SJSA1 (cell line): ENCODE measurements at regions not wholly inside any gene's neighbourhood (a gene's known extent, or its start where the extent isn't known, plus 50 kb on each side); places are given as distances from the start of the nearest gene placed in this dataset.
"Not testable (repeated sequence)": the region's sequence is repeated elsewhere in the genome, so short reads cannot be mapped to it uniquely, and the experiment has no call there.

Source experiments
- DNase-seq, 2 experiments: peaks; one replicate each; pipeline ENCODE4 v3.0.0-alpha.2; 2015 to 2020; ENCODE audit warnings: low spot score in 2 of 2, low read depth in 1 of 2
- H3K27ac ChIP-seq: fragments of 250-450 bp; sonication (Bioruptor Pico); 2 replicates; pipeline ENCODE4 v1.5.1; 2020; ENCODE audit warnings: mild to moderate bottlenecking, moderate library complexity
- H3K27me3 ChIP-seq: fragments of 250-450 bp; sonication (Bioruptor Pico); replicated peaks from 2 replicates; pipeline ENCODE4 v1.5.1; 2020; ENCODE audit warnings: mild to moderate bottlenecking, moderate library complexity
- H3K36me3 ChIP-seq: fragments of 250-450 bp; sonication (Bioruptor Pico); 2 replicates; pipeline ENCODE4 v1.5.1; 2020; ENCODE audit warnings: mild to moderate bottlenecking
- H3K4me1 ChIP-seq: fragments of 250-450 bp; sonication (Bioruptor Pico); replicated peaks from 2 replicates; pipeline ENCODE4 v1.6.1; 2021; ENCODE audit warnings: mild to moderate bottlenecking
- H3K4me3 ChIP-seq: fragments of 250-450 bp; sonication (Bioruptor Pico); 2 replicates; pipeline ENCODE4 v1.5.1; 2020; ENCODE audit warnings: mild to moderate bottlenecking
- H3K9me3 ChIP-seq: fragments of 250-450 bp; sonication (Bioruptor Pico); replicated peaks from 2 replicates; pipeline ENCODE4 v1.5.1; 2020; ENCODE audit warnings: mild to moderate bottlenecking

DNA sequence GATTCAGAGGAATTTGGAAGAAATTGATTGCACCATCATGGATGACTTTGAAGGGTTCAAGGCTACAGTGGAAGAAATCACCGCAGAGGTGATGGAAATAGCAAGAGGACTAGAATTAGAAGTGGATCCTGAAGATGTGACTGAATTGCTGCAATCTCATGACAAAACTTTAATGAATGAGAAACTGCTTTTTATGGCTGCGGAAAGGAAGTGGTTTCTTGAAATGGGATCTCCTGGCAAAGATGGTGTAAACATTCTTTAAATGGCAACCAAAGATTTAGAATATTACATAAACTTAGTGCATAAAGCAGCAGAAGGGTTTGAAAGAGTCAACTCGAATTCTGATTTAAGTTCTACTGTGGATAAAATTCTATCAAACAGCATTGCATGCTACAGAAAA, 698.6 kb downstream of the PLA2G4A start:
- Histone ChIP-seq H3K4me3 (no peak overlapping the region), H3K27me3 (no peaks in the 10 kb centered on the region), H3K4me1 (no peaks in the 10 kb centered on the region), H3K9me3 (0 out of 2 replicates have a peak, but pooled peaks cover 2% of the 10 kb centered on the region), H3K36me3 (no peaks in the 10 kb centered on the region), H3K27ac (no peak overlapping the region)
- no peak for DNase-seq

GRCh38 chr1:187537936-187538335, 709.2 kb downstream of the PLA2G4A start:
- Histone ChIP-seq H3K4me1 (no peaks in the 10 kb centered on the region), H3K27ac (no peak overlapping the region), H3K4me3 (no peak overlapping the region), H3K9me3 (no peaks in the 10 kb centered on the region), H3K27me3 (no peaks in the 10 kb centered on the region), H3K36me3 (no peaks in the 10 kb centered on the region)
- DNase-seq = no peak

GRCh38 chr1:187549540-187549939, 720.8 kb downstream of the PLA2G4A start:
- H3K27me3 ChIP-seq = no peaks in the 10 kb centered on the region
- DNase-seq = no peak
- H3K4me1 ChIP-seq = no peaks in the 10 kb centered on the region
- no peak overlapping the region for H3K4me3 ChIP-seq
- H3K9me3 ChIP-seq = no peaks in the 10 kb centered on the region
- no peak overlapping the region for H3K27ac ChIP-seq
- H3K36me3 ChIP-seq = no peaks in the 10 kb centered on the region

GRCh38 chr1:187551061-187551460, 722.3 kb downstream of the PLA2G4A start:
- no peak for DNase-seq
- H3K4me3 ChIP-seq = no peak overlapping the region
- H3K36me3 ChIP-seq = no peaks in the 10 kb centered on the region
- H3K27ac ChIP-seq = no peak overlapping the region
- H3K4me1 ChIP-seq = no peaks in the 10 kb centered on the region
- no peaks in the 10 kb centered on the region for H3K9me3 ChIP-seq
- no peaks in the 10 kb centered on the region for H3K27me3 ChIP-seq

DNA sequence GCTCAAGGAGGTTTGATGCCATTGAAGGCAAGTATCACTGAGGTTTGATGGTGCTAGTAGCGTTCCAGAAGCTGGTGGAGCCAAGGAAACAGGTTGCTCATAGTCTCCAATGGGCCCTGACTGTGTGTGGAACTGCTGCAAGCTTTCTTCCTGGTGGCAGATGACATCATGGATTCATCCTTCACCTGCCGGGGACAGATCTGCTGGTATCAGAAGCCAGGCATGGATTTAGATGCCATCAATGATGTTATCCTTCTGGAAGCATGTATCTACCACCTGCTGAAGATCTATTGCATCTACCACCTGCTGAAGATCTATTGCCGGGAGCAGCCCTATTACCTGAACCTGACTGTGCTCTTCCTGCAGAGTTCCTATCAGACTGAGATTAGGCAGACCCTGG, 734.4 kb downstream of the PLA2G4A start:
- H3K27ac ChIP-seq = no peak overlapping the region
- DNase-seq = no peak
- H3K36me3 ChIP-seq = no peaks in the 10 kb centered on the region
- no peaks in the 10 kb centered on the region; the same call in 1 of the 2 replicates for H3K9me3 ChIP-seq
- no peaks in the 10 kb centered on the region for H3K4me1 ChIP-seq
- no peaks in the 10 kb centered on the region for H3K27me3 ChIP-seq
- no peak overlapping the region for H3K4me3 ChIP-seq

DNA sequence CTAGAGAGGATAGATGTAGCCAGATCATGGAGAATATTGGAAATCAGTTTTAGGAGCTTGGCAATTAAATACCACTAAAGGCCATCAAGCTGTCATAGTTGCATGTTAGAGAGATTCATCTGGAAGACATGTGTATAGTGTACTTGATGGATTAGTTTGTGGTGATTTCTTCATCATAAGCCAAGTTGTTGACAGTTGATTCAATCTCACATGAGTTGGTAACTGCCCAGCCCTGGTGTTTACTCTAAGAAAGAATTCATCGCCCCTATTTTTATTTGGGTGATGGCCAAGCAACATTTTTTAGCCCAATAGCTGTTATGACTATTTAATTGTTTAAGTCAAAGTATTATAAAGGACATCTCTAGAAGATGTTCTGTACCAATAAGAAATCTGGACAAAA, 737.6 kb downstream of the PLA2G4A start:
- Histone ChIP-seq H3K9me3 (no peaks in the 10 kb centered on the region; the same call in 1 of the 2 replicates), H3K27me3 (no peaks in the 10 kb centered on the region), H3K36me3 (no peaks in the 10 kb centered on the region), H3K4me3 (no peak overlapping the region), H3K4me1 (no peaks in the 10 kb centered on the region), H3K27ac (no peak overlapping the region)
- no peak for DNase-seq

DNA sequence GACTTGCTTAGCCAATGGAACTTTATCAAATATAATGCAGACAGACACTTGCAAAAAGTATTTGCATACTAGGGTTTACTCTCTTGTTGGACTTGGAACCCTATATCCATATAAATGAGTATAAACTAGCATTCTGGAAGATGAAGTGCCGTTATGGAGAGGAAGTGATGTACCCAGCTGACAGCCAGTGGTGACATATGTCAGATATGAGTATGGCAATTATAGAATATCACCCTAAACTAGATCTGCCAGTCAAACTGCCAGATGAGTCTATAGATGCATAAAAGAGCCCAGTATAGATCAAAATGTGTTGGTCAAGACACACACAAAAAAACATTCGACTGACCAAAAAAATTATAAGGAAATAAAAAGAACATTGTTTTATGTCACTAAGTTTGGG, 739.3 kb downstream of the PLA2G4A start:
- DNase-seq = no peak
- Histone ChIP-seq H3K9me3 (no peaks in the 10 kb centered on the region; the same call in 1 of the 2 replicates), H3K27me3 (no peaks in the 10 kb centered on the region), H3K36me3 (no peaks in the 10 kb centered on the region), H3K27ac (no peak overlapping the region), H3K4me1 (no peaks in the 10 kb centered on the region), H3K4me3 (no peak overlapping the region)

GRCh38 chr1:187570166-187570565, 741.4 kb downstream of the PLA2G4A start:
- no peaks in the 10 kb centered on the region for H3K9me3 ChIP-seq
- no peak overlapping the region for H3K27ac ChIP-seq
- no peaks in the 10 kb centered on the region for H3K36me3 ChIP-seq

DNA sequence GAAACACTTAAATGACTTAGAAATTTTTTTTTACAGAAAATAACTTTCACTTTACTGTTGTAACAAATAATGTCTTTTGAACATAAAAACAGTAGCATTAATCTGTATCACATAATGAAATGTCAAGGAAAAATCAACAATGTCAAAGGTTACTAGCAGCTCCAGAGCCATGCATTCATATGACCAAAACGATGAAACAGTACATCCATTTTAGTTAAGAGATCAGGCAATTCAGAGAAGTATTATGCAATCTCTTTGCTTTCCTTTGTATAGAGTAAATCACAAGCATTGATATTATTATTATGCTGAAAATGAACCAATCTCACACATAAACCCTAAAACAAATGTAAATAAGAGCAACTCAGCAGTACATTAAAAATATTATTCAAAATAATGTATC, 748.9 kb downstream of the PLA2G4A start:
- Histone ChIP-seq H3K4me3 (no peak overlapping the region), H3K27ac (no peak overlapping the region), H3K9me3 (no peaks in the 10 kb centered on the region), H3K4me1 (no peaks in the 10 kb centered on the region), H3K27me3 (no peaks in the 10 kb centered on the region), H3K36me3 (no peaks in the 10 kb centered on the region)
- no peak for DNase-seq

More at GRCh38 chr1:187570166-187570565, 741.4 kb downstream of the PLA2G4A start:
- no peaks in the 10 kb centered on the region for H3K27me3 ChIP-seq
- no peak for DNase-seq
- H3K4me1 ChIP-seq = no peaks in the 10 kb centered on the region
- no peak overlapping the region for H3K4me3 ChIP-seq

DNA sequence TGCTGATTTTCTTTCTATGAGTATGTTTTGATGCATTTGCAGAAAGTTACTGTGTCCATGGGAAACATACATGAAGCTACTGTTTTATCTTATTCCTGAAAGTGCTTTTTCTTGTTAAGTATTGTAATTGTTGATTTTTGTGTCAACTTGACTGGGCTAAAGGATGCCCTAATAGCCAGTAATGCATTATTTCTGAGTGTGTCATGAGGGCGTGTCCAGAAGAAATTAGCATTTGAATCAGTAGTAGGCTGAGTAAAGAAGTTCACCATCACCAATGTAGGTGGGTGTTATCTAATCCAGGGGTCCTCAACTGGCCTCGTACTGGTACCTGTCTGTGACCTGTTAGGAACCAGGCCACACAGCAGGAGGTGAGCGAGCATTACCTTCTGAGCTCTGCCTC, 760.2 kb downstream of the PLA2G4A start:
- no peak for DNase-seq
- Histone ChIP-seq H3K9me3 (no peaks in the 10 kb centered on the region; the same call in 1 of the 2 replicates), H3K27ac (no peak overlapping the region), H3K4me1 (no peaks in the 10 kb centered on the region), H3K36me3 (no peaks in the 10 kb centered on the region), H3K4me3 (no peak overlapping the region), H3K27me3 (no peaks in the 10 kb centered on the region)

DNA sequence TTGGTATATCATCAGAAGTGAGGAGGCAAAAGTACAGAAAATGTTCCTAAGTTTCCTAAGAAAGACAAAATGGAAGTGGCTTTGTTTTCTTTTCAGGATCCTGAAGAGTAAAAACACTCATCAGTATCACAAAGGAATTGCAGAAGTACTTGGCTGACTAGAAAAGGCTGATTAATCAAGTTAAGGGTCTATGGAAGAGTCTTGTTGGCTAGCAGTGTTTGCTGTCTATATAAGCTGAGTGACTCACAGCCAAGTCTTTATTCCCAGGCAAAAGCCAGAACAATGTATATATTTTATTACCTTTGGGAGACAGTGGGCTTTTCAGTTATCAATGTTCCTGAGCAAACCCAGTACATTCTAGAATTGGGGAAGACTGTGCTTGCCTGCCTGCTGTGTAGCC, 777.0 kb downstream of the PLA2G4A start:
- H3K27ac ChIP-seq = no peak overlapping the region
- H3K4me3 ChIP-seq = no peak overlapping the region
- no peaks in the 10 kb centered on the region for H3K27me3 ChIP-seq
- H3K4me1 ChIP-seq = no peaks in the 10 kb centered on the region
- H3K36me3 ChIP-seq = no peaks in the 10 kb centered on the region
- no peak for DNase-seq
- 0 out of 2 replicates have a peak, but pooled peaks cover 3% of the 10 kb centered on the region for H3K9me3 ChIP-seq

- H3K27ac ChIP-seq, H3K27me3 ChIP-seq, DNase-seq, H3K36me3 ChIP-seq, H3K4me3 ChIP-seq, H3K9me3 ChIP-seq, H3K4me1 ChIP-seq: not testable (repeated sequence)
Measured at GRCh38 chr1:187615853-187616735, 787.3 kb downstream of the PLA2G4A start.

DNA sequence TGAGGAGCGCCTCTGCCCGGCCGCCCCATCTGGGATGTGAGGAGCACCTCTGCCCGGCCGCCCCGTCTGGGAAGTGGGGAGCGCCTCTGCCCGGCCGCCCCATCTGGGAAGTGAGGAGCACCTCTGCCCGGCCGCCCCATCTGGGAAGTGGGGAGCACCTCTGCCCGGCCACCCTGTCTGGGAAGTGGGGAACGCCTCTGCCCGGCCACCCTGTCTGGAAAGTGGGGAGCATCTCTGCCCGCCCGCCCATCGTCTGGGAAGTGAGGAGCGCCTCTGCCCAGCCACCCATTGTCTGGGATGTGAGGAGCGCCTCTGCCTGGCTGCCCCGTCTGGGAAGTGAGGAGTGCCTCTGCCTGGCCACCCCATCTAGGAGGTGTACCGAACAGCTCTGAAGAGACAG, 788.1 kb downstream of the PLA2G4A start:
- H3K4me3 ChIP-seq, H3K9me3 ChIP-seq, DNase-seq, H3K27ac ChIP-seq, H3K4me1 ChIP-seq, H3K27me3 ChIP-seq, H3K36me3 ChIP-seq: not testable (repeated sequence)

DNA sequence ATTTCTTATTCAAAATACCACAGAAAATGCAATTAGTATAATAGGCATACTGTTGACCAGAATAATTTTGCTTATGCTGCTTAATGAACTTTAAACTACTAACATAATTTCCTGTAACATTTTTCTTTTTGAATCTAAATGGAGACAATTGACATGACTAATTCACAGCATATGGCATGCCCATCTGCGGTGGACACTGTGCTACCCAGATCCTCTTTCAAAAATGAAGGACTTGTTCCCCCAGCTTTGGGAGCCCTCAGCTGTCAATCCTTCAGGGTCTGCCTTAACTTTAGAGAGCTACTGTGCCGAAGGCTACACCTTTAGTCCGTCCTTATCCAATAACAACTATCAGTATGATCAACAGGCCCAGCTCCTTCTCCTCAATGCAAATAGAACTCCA, 789.0 kb downstream of the PLA2G4A start:
- no peak overlapping the region for H3K4me3 ChIP-seq
- 0 out of 2 replicates have a peak, but pooled peaks cover 8% of the 10 kb centered on the region for H3K9me3 ChIP-seq
- DNase-seq = no peak
- no peak overlapping the region for H3K27ac ChIP-seq
- no peaks in the 10 kb centered on the region for H3K27me3 ChIP-seq
- H3K4me1 ChIP-seq = no peaks in the 10 kb centered on the region
- H3K36me3 ChIP-seq = no peaks in the 10 kb centered on the region
